ENCODE measurements at regions not wholly inside any gene's neighbourhood (a gene's known extent, or its start where the extent isn't known, plus 50 kb on each side); places are given as distances from the start of the nearest gene placed in this dataset.

GRCh38 chr3:124288996-124289395, 297.1 kb upstream of the ROPN1 start:
- in situ Hi-C loops (cut with HindIII; ENCODE audit: low sequenced_read_pairs): no loop called here
- no peak for DNase-seq (ENCODE audit: low spot score)

DNA sequence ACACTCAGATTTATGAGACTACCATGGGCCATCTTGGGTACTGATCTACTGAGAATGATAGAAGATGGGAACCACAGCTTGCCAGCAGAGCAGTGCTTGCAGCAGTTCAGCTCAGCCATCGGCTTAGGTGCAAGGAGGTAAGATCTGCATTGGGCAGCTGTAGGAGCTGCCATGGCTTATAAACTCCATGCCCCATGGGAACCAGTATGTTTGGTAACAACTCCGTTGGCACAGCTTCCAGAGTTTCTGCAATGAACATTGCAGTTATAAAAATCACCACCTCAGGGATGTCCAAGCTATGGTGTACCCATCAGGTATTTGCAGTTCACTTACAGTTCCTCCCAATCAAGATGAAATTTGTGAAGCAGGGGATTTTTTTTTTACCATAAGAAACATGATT, 299.1 kb upstream of the ROPN1 start:
- no peak for DNase-seq (ENCODE audit: low spot score)
- in situ Hi-C loops (cut with HindIII; ENCODE audit: low sequenced_read_pairs): no loop called here

DNA sequence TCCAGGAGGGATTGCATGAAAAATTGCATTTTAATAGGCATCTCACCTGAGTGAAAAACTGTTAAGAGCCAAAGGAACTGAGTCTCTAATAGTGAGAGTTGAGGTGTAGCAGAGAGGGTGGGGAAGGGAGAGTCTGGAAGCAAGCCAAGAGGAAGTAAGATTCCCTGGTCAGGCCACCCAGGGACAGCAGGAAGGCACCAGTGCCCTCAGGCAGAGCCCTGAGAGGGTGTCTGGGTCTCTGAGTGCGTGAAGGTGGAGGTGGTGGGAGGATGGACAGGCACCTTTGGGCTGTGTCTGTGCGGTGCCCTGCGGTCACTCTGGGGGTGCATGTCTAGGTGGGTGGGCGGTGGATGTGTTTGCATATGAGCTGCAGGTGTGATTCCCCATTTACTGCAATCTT, 300.4 kb upstream of the ROPN1 start:
- in situ Hi-C loops (cut with HindIII; ENCODE audit: low sequenced_read_pairs): no loop called here
- DNase-seq (ENCODE audit: low spot score): no peak

DNA sequence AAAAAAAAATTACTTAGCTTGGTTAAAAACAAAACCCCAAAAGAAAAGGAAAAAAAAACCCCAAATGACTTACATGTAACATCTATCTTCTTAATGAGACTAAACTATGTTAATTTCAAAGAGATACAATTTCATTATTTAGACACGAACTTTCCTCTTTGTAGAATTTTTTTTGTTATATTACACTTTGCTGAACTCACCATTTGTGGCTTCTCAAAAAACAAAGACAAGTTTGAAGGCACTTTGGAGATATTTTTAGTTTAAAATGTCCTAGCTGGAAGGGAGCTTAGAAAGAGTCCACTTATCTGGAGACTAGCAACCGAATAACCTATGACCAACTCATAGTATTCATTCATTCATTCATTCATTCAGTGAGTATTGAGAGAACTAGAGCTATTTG, 301.7 kb upstream of the ROPN1 start:
- in situ Hi-C loops (cut with HindIII; ENCODE audit: low sequenced_read_pairs): no loop called here
- DNase-seq (ENCODE audit: low spot score): no peak

- in situ Hi-C loops (cut with HindIII; ENCODE audit: low sequenced_read_pairs): no loop called here
- DNase-seq (ENCODE audit: low spot score): no peak
These were observed 303.4 kb upstream of the ROPN1 start for GRCh38 chr3:124295362-124295761.

DNA sequence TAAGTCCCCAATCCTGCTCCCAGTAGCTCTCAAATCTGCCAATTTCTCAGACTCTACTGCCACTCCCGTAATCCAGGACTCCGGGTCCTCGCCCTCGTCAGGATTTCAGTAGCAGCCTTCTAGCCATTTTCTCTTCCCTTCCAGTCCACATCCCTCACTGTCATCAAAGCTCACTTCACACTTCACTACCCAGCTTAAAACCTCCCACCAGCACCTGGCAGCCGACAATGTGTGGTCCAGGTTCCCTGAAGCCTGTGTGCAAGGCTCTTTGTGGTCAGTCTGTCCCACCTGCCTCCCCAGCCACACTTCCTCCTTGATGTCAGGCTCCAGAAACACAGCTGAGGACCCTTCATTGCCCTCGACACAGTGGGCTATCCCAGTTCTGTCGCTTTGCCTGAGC, 304.5 kb upstream of the ROPN1 start:
- no peak for DNase-seq (ENCODE audit: low spot score)

GRCh38 chr3:124297062-124297980, 305.4 kb upstream of the ROPN1 start:
- DNase-seq (ENCODE audit: low spot score): no peak
- in situ Hi-C loops (cut with HindIII; ENCODE audit: low sequenced_read_pairs): no loop called here

More for the DNA sequence above, 304.5 kb upstream of the ROPN1 start:
- in situ Hi-C loops (cut with HindIII; ENCODE audit: low sequenced_read_pairs): no loop called here

GRCh38 chr3:124298301-124298700, 306.4 kb upstream of the ROPN1 start:
- no peak for DNase-seq (ENCODE audit: low spot score)
- in situ Hi-C loops (cut with HindIII; ENCODE audit: low sequenced_read_pairs): no loop called here

- no peak for DNase-seq (ENCODE audit: low spot score)
- in situ Hi-C loops (cut with HindIII; ENCODE audit: low sequenced_read_pairs): no loop called here
These were observed 307.0 kb upstream of the ROPN1 start for GRCh38 chr3:124298951-124299350.

DNA sequence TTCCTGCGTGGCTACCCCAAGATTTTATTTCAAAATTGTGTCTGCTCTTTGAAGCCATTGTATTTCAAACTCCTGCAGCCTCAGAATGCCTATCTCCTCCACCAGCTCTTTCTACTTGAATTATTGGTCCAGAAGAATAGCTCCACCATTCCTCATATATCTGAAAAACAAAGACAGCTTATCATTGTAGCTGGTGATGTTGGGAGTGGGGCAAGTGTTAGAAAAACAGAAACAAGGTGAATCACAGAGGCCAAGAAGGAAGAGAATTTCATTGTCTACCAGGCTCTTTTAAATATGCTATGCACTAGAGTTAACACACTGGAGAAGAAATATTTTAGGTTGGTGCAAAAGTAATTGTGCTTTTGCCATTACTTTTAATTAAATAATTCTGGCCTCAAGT, 307.9 kb upstream of the ROPN1 start:
- in situ Hi-C loops (cut with HindIII; ENCODE audit: low sequenced_read_pairs): no loop called here
- DNase-seq (ENCODE audit: low spot score): no peak

DNA sequence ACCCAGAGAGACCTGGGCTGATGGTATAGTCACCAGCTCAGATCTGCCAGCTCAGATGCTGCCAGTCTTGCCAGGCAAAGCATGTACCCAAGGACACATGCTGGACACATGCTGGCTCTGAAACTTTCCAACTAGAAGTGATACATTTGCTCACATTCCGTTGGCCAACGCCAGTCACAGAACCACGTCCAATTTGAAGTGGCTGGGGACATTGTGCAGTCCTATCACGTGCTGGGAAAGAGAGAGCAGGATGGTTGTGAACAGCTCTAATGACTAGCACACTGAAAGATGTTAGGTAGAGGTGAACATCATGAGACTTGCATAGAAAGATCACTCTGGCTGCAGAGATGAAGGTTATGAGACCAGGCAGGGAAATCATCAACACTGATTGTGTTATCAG, 308.5 kb upstream of the ROPN1 start:
- DNase-seq (ENCODE audit: low spot score): no peak
- in situ Hi-C loops (cut with HindIII; ENCODE audit: low sequenced_read_pairs): no loop called here

- in situ Hi-C loops (cut with HindIII; ENCODE audit: low sequenced_read_pairs): no loop called here
- no peak for DNase-seq (ENCODE audit: low spot score)
These were observed 311.5 kb upstream of the ROPN1 start for GRCh38 chr3:124303305-124303910.

DNA sequence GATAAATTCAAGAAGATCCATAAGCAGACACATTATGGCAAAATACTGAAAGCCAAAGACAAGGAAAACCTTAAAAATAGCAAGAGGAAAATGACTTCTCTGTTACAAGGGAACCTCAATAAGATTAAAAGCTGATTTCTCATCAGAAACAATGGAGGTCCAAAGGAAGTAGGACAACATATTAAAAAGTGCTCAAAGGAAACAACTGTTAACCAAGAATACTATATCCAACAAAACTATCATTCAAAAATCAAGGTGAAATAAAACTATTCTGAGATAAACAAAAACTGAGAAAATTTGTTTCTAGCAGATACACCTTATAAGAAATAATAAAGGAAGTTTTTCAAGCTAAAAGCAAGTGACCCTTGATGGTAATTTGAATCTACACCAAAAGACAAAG, 314.7 kb upstream of the ROPN1 start:
- DNase-seq (ENCODE audit: low spot score): no peak
- in situ Hi-C loops (cut with HindIII; ENCODE audit: low sequenced_read_pairs): no loop called here

- in situ Hi-C loops (cut with HindIII; ENCODE audit: low sequenced_read_pairs): no loop called here
These were observed 321.7 kb upstream of the ROPN1 start for GRCh38 chr3:124313621-124314020.

GRCh38 chr3:124315215-124316033, 323.5 kb upstream of the ROPN1 start:
- peak; percentile 22 for DNase-seq (ENCODE audit: low spot score)
- in situ Hi-C loops (cut with HindIII; ENCODE audit: low sequenced_read_pairs): no loop called here

More at GRCh38 chr3:124313621-124314020, 321.7 kb upstream of the ROPN1 start:
- no peak for DNase-seq (ENCODE audit: low spot score)

DNA sequence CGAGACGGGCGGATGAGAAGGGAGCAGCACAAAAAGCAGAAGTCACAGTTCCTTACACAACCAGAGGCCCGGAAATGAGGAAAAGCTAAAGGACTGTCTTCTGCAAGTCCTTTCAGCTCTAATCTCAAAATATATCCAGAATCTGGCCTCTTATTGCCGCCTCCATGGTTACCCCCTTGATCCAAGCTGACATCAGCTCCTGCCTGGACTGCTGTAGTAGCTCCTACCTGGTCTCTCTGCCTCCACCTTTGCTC, 324.0 kb upstream of the ROPN1 start:
- DNase-seq (ENCODE audit: low spot score): no peak
- in situ Hi-C loops (cut with HindIII; ENCODE audit: low sequenced_read_pairs): no loop called here

DNA sequence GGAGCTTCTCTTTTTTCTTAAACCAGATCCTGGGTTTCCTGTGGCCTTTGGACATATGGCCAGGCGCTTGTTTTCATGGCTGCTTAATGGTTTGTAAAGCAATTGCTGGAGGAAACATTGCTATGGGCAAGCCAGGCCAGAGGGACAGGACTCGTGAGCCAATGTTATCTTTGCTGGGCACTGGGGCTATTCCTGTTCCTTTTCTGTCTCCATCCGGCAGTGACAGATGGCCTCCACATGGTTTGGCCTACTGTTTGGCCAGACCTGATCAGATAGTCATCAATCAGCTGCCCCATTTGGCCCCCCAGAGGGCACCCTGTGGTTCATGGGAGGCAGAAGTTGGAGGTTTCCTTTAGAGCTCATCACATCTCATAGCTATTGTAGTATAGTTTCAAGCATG, 326.1 kb upstream of the ROPN1 start:
- in situ Hi-C loops (cut with HindIII; ENCODE audit: low sequenced_read_pairs): no loop called here
- peak; percentile 97 for DNase-seq (ENCODE audit: low spot score)

DNA sequence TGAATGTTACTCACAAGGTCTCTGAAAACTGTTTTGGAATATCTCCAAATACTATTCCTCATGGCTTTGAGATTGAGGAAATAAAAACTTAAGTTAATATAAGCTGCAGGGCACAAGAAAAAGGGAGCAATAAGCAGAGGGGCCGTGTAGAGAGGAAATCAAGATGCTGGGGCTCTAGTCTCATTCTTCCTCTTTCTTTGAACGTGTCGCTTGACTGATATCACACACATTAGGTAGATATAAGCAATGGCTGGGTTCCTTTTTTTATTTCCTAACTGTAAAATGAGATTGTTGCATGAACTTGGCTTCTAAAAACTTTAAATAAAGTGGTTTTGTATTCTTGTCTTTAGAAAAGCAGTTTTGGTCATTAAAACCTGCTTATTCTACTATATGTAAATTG, 326.7 kb upstream of the ROPN1 start:
- DNase-seq (ENCODE audit: low spot score): no peak
- in situ Hi-C loops (cut with HindIII; ENCODE audit: low sequenced_read_pairs): no loop called here

- in situ Hi-C loops (cut with HindIII; ENCODE audit: low sequenced_read_pairs): no loop called here
- no peak for DNase-seq (ENCODE audit: low spot score)
These were observed 329.1 kb upstream of the ROPN1 start for GRCh38 chr3:124320976-124321375.

DNA sequence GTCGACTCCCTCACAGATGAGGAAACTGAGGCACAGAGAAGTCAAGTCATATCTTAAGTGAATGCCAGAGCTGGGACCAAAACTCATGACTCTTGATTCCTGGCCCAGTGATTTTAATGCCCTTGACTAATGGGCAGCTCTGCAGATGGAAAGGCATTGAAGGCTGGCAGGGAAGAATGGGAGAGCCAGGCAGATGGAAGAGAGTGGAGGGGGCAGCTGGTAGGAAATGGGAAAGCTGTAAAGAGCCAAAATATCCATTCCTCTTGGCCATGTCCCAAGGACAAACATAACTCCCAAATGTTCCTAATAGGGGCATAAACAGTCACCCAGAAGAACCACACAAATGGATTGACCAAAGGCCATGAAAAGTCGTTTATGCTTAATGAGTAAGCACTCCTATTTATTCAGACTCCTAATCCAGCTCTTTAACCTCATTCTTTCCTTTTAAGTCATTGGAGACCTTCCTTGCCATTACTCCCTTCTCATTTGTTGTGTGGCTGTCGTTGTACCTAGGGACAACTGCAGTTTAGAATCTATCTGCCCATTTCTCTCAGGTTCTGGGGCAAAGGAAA, 330.5 kb upstream of the ROPN1 start:
- peak; percentile 23 for DNase-seq (ENCODE audit: low spot score)
- in situ Hi-C loops (cut with HindIII; ENCODE audit: low sequenced_read_pairs): no loop called here
